Fibroblast of mammary gland (primary cell): ENCODE measurements at regions not wholly inside any gene's neighbourhood (a gene's known extent, or its start where the extent isn't known, plus 50 kb on each side); places are given as distances from the start of the nearest gene placed in this dataset.

Experiments
- DNase-seq: peaks from one replicate; pipeline ENCODE4 v3.0.0-alpha.2; 2010; ENCODE audit warnings: low read depth
- H3K4me3 ChIP-seq: 2 replicates; pipeline ENCODE4 v1.5.1; 2011; ENCODE audit warnings: low read depth, mild to moderate bottlenecking, low read length, moderate library complexity; ENCODE audit not compliant: control insufficient read depth
- CTCF ChIP-seq: conservative IDR thresholded peaks from 2 replicates; pipeline ENCODE4 v1.5.1; 2011; ENCODE audit warnings: low read depth, low read length, inconsistent platforms; ENCODE audit not compliant: control insufficient read depth, insufficient read depth

- no peak for TF ChIP-seq CTCF
- no peak overlapping the region for H3K4me3 ChIP-seq
- DNase-seq, result no peak
These were observed 119.0 kb upstream of the CBLB start for GRCh38 chr3:105987809-105988208.

- TF ChIP-seq CTCF, result no peak
- H3K4me3 ChIP-seq, result no peak overlapping the region
- no peak for DNase-seq
These were observed 119.9 kb upstream of the CBLB start for GRCh38 chr3:105988540-105989212.

- DNase-seq, result no peak
- no peak overlapping the region for H3K4me3 ChIP-seq
- TF ChIP-seq CTCF, result no peak
These were observed 128.0 kb upstream of the CBLB start for GRCh38 chr3:105996781-105997180.

GRCh38 chr3:105997466-105997799, 128.6 kb upstream of the CBLB start:
- TF ChIP-seq CTCF, result no peak
- no peak for DNase-seq
- no peak overlapping the region for H3K4me3 ChIP-seq

GRCh38 chr3:105997800-105998526, 129.2 kb upstream of the CBLB start:
- H3K4me3 ChIP-seq, result peak overlapping the region; percentile 27

GRCh38 chr3:105999856-106000255, 131.0 kb upstream of the CBLB start:
- no peak for TF ChIP-seq CTCF
- no peak for DNase-seq
- no peak overlapping the region for H3K4me3 ChIP-seq

More at GRCh38 chr3:105997800-105998526, 129.2 kb upstream of the CBLB start:
- no peak for TF ChIP-seq CTCF
- DNase-seq, result peak; percentile 94
